Renal cortical epithelial cell (primary cell): ENCODE measurements at regions not wholly inside any gene's neighbourhood (a gene's known extent, or its start where the extent isn't known, plus 50 kb on each side); places are given as distances from the start of the nearest gene placed in this dataset.
"Not testable (repeated sequence)": the region's sequence is repeated elsewhere in the genome, so short reads cannot be mapped to it uniquely, and the experiment has no call there.

Experiments
- DNase-seq: peaks from one replicate; pipeline ENCODE4 v3.0.0-alpha.2; 2011; ENCODE audit warnings: low read depth

DNA sequence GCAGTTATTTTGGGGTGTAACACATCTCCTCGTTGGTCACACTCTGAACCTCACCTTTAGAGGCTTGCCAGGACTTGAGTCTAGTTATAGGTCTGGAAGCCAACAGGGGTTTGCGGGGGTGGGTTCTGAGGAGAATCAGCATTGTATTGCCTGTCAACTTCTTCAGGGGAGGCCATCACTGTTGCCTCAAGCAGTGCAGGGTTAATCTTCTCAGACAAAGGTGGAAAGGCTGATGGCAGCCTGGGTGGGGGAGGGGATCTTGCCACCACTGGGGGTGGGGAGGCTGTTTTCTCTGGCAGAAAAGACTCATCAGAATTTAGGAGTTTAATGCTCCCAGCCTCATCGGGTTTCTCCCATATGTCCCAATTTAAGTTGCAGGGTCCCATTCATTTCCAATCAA lies 387.8 kb downstream of the PRR32 start:
- DNase-seq, result no peak

- DNase-seq, result not testable (repeated sequence)
These were observed 402.3 kb downstream of the PRR32 start for GRCh38 chrX:127221821-127222220.

DNA sequence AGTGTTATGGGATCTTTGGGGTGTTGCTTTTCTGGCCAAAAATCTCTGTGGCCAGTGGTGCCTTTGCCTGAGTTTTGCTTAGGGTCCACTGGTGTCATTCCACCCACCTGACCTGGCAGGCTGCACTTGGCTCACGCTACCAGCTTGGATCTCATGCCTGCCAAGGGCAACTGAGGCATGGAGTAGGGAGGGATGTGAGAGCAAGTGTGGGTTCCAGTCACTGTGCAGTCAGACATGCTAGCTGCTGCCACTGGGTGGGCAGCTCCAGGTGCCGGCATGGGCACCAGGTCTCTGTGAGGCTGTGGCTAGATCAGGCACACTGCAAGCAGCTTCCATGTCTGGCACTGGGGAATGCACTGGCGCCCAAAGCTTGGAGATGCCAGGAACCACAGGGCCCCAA lies 424.1 kb downstream of the PRR32 start:
- no peak for DNase-seq

GRCh38 chrX:127259742-127260141 lies 440.2 kb downstream of the PRR32 start:
- DNase-seq, result no peak

DNA sequence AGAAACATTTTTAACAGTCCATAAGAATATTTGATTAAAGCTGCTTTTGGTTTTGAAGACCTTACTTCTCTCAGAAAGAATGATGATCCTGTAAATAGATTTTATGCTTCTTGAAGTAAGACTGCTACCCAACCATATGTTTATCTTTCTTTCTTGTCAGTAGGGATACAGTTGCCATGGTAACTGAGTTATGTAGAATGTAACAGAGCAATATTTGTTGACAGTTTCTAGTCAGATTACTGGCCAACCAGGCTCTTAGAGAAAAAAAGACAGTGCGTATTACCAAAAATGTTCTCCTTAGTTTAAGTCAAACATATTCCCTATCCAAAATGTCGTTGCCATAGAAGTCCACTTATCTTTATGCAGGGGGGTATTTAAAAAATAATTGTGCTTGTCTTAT lies 456.8 kb downstream of the PRR32 start:
- DNase-seq, result no peak

DNA sequence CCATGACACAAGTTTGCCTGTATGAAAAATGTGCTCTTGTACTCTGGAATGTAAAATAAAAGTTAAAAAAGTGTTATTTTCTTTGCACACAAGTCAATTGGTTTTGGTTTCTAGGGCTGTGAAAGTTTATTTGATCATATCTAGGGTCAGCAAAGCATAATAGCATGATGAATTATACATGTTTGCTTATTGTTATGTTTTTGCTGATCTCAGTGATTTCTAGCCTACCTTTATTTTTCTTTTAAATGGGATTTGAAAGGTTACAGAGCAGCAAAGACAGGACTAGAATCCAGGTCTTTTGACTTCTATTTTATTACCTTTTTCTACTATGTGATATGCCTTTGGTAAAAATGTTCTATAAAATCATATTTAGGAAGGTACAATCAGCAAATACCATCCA lies 481.0 kb downstream of the PRR32 start:
- DNase-seq, result no peak

DNA sequence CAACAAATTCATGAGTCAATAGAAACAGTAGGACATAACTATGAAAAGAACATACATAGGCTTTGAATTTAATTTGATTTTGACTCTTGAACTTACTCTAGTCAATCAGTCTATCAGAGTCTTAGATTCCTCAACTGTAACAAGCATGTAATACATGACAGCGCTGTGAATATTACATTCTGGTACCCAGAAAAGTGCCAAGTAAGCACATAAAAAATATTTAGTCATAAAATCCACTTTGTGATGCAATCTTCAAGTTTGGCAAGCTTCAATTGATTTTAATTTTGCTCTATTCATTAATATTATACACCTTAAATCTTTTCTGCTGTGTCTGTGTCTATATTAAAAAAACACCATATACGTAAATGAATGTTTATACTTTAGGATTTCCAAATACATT lies 483.3 kb downstream of the PRR32 start:
- DNase-seq, result no peak

GRCh38 chrX:127305013-127305412 lies 485.5 kb downstream of the PRR32 start:
- DNase-seq, result no peak

GRCh38 chrX:127306262-127306661 lies 486.7 kb downstream of the PRR32 start:
- no peak for DNase-seq

GRCh38 chrX:127313635-127314034 lies 494.1 kb downstream of the PRR32 start:
- no peak for DNase-seq

GRCh38 chrX:127317159-127317558 lies 497.6 kb downstream of the PRR32 start:
- DNase-seq, result no peak

GRCh38 chrX:127324128-127324527 lies 504.6 kb downstream of the PRR32 start:
- no peak for DNase-seq
